8988T (cell line): ENCODE measurements at regions not wholly inside any gene's neighbourhood (a gene's known extent, or its start where the extent isn't known, plus 50 kb on each side); places are given as distances from the start of the nearest gene placed in this dataset.
"Not testable (repeated sequence)": the region's sequence is repeated elsewhere in the genome, so short reads cannot be mapped to it uniquely, and the experiment has no call there.

Experiments used
- DNase-seq: peaks from one replicate; pipeline ENCODE4 v3.0.0; 2011

DNA sequence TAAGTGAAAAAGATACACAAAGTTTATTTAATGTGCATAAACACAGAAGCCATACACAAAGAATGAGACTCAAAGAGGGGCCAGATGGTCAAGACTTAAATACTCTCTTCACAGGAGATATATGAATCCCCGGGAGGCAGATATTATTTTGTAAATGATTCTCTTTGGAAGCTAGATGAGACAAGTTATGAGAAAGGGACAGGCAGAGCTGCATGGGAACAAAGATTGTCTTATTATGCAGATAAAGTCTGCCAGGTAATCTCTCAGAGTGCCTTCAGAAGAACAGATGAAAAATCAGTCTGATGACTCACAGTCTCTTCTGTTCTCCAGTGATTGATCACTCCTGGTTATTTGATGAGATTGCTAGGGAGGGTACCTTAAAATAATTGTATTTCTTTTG is 89.0 kb downstream of the NAF1 start:
- DNase-seq, result no peak

DNA sequence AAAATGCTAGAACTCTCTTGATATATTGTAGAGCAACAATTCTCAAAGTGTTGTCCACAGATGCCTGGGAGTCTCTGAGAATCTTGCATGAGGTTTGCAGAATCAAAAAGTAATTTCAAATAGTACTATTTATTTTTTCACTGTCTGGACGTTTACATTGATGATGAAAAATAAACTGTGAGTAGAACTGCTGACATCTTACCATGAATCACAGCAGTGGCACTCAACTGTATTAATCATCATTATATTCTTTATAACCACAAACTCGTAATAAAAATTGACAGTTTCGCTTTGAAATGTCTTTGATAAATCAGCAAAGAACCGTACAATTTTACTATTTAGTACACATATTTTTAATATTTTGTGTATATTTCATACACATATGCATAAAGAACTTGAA is 94.5 kb downstream of the NAF1 start:
- no peak for DNase-seq

DNA sequence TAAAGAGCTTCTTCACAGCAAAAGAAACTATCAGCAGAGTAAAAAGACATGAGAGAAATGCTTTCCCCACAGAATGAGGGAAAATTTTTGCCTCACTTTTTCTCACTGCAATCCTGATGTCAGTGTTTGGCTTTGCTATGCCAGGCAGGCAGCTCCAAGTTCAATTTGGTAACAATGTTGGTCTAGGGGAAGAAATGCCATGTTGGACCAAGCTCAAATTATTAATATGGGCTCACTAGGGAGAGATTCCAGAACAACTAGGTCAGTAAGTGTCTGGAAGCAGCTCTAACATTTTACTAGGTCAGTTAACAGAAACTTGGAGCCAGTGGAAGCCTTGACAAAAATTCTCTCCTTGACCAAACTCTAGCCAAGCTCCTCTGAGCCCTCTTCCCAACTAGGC is 95.4 kb downstream of the NAF1 start:
- DNase-seq, result no peak

DNA sequence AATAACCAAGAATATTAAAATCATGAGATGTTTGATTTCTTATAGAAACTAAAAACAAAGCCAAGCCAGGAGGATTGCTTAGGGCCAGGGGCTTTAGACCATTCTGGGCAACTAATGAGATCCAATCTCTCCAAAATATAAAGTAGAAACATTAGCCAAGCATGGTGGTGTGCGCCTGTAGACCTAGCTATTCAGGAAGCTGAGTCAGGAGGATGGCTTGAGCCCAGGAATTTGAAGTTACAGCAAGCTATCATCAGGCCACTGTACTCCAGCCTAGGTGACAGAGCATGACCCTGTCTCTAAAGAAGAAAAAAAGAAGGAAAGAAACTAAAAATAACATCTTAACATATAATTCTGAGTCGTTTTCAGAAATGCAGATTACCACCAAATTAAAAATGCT is 96.7 kb downstream of the NAF1 start:
- DNase-seq, result no peak

DNA sequence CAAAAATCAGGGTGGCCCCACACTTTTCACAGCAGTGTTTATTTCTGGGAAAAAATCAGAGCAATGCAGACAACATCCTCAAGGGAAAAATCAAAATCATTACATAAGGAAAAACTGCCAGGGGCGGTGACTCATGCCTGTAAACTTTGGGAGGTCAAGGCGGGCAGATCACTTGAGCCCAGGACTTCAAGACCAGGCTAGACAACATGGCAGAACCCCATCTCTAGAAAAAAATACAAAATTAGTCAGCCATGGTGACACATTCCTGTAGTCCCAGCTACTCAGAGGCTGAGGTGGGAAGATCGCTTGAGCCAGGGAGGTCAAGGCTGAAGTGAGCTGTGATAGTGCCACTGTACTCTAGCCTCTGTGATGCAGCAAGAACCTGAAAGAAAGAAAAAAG is 102.8 kb downstream of the NAF1 start:
- no peak for DNase-seq

DNA sequence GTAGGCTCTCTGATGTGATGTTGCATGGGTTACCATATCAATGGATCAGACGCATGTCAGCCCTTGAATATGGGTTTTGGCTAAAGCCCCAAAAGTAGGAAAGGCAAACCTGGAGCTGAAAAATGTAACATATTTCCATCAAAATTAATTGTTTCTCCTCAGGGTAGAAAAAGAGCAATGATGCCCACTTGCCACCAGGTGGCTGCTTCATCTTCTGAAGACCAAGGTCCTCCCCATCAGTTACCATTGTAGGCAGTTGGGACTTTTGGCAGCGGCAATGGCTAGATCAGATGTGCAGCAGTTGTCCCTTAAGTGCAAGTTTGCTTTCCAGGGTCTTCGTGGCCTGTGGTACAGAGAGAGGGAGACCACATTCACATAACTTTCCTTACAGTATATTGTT is 118.2 kb downstream of the NAF1 start:
- DNase-seq, result no peak

DNA sequence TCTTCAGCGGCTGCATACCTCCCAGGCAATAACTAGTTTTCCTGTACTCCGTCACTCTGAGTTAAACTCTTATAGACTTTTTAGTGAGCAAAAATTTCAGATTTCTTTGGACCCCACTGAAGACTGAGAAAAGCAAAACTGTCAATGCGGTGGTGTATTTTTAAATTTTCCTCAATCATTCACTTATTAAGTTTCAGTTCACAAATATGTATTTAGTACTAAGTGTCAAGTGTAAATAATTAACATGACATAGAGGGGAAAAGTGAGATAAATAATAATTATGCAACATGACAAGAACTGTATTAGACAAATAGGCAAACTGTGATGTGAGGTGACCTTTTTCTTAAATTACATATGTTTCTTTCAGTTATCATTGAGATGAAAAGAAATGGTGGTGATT is 124.4 kb downstream of the NAF1 start:
- no peak for DNase-seq

DNA sequence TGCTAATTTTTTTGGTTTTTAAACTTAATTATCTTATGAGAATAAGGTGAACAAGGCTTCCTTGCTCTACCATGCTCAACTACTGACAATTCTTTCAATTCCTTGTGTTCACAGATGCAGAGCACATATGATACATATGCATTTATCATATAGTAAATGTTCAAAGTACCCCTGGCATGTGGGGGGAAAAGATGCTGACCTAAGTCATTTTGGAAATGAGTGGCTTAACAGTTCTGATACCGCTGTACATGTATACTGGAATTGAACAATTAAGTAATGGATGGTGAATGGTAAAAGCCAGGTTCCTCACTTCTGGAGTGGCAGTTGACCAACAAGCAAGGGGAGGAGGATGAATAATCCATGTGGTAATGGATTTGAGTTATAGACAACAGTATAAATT is 149.6 kb downstream of the NAF1 start:
- no peak for DNase-seq

DNA sequence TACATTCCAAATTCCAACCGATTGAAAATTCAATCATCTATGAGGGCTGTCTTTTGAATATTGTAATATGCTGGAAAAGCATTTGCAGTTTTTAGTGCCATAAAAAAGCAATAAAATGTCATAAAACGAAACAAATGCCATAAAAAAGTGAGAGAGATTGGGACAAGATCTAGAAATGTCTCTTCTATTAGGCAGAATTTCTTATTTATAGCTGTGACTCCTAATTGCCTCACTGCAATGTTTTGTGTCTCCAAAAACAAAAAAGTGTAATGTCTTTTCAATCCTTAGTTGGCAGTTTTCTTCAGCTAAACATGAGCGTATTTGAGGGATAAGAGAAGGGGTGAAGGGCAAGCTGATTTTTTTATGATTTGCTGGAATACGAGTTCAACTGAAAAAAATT is 153.9 kb downstream of the NAF1 start:
- no peak for DNase-seq

DNA sequence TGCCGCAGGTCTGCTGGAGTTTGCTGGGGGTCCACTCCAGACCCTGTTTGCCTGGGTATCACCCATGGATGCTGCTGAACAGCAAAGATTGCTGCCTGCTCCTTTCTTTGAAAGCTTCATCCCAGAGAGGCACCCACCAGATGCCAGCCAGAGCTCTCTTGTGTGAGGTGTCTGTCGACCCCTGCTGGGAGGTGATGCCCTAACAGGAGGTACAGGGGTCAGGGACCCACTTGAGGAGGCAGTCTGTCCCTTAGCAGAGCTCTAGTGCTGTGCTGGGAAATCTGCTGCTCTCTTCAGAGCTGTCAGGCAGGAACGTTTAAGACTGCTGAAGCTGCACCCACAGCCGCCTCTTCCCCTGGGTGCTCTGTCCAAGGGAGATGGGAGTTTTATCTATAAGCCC is 162.7 kb downstream of the NAF1 start:
- DNase-seq, result no peak

DNA sequence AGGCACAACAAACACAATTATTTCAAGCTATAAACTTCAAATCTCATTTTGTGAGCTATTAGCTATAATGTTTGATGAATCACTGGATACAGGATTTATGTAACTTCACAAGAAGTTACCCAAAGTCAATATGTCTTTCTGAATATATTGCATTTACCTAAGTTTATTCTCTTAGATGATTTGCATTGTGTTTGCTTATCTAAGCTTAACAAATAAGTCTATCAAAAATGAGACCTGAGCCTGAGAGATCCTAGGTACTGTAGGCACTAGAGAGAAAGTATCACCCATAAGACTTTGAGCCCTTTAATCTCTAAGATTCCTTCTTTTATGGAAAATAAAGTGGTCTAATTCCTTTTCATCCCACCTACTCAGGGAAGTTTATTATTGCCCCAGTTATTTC is 178.2 kb downstream of the NAF1 start:
- no peak for DNase-seq

DNA sequence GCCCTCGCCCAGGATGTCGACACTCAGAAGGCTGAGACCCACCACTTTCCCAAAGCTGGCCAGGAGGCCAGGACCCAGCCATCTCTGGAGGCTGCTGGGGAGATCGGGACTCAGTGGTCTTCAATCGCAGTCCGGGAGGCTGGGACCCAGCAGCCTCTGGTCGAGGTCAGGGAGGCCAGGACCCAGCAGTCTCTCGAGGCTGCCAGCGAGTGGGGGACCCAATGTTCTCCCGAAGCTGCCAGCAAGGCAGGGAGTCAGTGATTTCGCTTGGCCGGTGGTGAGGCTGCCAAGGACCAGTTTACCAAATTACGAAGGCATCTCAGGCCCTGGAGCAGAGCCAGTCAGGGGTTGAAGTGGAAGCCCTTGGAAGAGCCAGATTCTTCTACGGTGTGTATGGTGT is 181.6 kb downstream of the NAF1 start:
- DNase-seq, result no peak

DNA sequence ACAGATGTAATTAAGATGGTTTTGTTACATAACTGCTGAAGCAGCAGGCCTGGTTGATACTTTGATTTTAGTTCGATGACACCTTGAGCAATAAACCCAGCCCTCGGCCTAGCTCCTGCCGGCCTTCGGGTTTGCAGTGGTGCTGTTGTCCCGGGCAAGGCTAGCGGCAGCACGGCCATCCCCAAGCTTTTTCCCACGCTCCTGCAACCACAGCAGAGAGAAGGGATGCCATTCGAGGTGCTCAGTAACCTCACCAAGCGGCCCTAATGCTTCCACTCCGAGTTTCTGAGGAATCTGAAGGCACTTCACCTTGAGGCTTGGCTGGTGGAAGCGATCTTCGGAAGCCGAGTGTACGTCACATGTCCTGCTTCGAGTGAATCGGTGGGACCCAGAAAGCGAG is 182.1 kb downstream of the NAF1 start:
- DNase-seq, result no peak

DNA sequence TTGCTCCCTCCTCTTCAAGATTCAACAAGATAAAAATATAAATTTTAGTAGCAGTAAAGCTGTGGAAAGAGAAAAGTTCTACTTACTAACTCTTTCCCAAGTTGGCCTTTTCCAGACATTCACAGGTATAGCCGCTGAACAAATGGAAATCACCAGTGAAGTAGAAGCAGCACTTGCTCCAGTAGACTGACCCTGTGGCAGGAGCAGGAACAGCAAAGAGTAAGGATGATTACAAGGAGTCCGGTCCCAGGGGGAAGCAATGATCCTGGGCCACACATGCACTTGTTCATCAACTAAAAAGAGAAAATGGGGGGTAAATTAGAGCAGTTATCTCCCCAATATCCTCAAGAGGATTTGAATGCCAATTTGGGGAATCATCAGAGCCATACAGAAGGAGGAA is 184.9 kb downstream of the NAF1 start:
- no peak for DNase-seq

DNA sequence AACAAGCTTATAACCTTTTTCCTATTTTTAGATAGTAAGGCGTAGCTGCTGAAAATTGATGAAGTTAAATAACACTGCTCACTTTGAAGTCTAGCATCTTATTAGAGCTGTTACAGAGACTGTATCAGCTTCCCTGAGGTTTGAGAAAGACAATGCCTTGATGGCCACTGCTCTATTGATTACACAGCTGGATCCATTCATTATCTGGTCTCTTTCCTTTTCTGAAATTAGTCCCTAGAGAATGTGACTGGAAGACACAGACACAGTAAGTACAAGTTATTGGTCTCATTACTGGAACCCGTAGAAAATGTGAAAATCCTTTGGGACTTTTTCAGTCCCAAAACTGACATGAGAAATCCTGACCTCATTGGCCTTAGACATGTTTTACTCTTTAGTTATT is 188.3 kb downstream of the NAF1 start:
- no peak for DNase-seq

DNA sequence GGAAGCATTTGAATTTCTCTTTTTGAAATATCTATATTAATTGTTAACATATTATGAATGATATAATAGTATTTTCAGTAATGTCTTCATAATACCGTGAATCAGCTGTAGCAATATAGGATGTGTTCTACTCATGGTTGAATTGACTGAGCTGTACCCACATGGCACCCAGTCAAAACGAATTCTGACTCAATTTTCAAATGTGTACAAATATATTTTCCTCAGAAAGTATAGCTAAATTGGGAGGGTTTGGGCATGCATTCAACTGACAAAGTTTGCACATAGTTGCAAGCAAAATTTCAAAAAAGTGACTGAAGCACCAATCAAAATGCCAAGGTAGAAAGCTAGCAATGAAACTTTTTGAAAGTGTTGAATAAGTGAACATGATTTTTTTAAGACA is 188.9 kb downstream of the NAF1 start:
- DNase-seq, result no peak

DNA sequence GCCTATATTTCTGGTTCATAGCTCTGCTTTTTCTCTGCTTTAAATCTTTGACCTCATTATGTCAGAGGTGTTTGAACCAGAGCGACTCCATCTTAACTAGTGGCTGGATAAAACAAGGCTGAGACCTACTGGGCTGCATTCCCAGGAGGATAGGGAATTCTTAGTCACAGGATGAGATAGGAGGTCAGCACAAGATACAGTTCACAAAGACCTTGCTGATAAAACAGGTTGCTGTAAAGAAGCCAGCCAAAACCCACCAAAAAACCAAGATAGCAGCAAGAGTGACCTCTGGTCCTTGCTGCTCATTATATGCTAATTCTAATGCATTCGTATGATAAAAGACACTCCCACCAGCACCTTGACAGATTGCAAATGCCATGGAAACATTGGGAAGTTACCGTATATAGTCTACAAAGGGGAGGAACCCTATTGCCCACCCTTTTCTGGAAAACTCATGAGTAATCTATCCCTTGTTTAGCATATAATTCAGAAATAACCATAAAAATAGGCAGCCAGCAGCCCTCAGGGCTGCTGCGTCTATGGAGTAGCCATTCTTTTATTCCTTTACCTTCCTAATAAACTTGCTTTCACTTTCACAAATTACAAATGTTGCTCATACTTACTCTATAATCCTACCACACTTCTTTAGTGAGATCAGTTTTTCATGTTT is 193.9 kb downstream of the NAF1 start:
- no peak for DNase-seq

DNA sequence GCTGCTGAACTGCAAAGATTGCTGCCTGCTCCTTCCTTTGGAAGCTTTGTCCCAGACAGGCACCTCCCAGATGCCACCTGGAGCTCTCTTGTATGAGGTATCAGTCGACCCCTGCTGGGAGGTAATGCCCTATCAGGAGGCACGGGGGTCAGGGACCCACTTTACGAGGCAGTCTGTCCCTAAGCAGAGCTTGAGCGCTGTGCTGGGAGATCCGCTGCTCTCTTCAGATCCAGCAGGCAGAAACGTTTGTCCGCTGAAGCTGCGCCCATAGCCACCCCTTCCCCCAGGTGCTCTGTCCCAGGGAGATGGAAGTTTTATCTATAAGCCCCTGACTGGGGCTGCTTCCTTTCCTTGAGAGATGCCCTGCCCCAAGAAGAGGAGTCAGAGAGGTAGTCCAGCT is 197.5 kb downstream of the NAF1 start:
- DNase-seq, result no peak

DNA sequence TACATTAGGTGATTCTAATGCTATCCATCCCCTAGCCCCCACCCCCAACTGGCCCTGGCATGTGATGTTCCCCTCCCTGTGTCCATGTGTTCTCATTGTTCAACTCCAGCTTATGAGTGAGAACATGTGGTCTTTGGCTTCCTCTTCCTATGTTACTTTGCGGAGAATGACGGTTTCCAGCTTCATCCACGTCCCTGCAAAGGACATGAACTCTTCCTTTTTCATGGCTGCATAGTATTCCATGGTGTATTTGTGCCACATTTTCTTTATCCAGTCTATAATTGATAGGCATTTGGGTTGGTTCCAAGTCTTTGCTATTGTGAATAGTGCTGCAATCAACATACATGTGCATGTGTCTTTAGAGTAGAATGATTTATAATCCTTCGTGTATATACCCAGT is 200.7 kb downstream of the NAF1 start:
- DNase-seq, result not testable (repeated sequence)

DNA sequence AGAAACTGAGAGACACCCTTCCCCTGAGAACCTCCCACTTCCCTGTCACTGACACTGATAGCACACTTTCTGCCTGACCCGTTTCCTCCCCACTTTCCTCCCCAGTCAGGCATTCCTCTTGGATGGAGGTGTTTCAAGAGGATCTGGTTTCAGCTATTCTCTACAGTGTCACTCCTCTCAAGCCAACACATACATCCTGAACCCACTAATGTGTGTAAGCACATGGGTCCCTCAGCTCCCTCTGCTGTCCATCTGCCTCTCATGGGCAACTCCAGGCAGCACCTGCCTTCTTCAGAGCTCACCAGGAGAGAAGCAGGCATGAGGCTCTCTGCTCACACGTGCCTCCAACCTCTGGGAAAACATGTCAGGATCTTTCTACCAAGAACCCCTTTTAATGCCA is 207.6 kb downstream of the NAF1 start:
- no peak for DNase-seq

DNA sequence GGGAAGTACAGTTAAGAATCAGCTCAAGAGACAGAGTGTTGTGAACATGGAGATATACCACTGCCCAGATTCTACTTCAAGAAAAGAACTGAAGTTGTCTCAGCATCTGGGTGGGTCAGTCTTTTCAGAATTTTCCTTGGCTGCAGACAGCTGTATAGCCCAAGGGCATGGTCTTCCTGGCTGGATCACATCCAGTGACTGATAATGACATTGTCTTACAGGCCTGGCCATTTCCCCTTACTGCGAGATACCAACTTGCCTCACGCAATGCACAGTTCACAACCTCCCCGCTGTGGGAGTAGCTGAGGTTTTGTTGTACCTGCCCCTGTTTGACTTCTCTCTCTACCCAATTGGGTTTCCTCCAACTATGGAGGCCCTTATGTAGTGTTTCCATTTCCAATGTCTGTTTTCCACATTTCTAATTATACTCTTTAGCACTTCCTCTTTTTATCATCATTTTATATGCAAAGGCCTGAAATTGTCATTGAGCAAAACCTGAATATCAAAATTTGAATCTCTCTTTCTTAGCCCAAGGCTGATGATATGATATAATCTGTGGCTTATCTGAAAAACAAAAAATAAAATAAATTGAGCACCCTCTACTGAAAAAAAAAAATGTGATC is 209.1 kb downstream of the NAF1 start:
- no peak for DNase-seq

DNA sequence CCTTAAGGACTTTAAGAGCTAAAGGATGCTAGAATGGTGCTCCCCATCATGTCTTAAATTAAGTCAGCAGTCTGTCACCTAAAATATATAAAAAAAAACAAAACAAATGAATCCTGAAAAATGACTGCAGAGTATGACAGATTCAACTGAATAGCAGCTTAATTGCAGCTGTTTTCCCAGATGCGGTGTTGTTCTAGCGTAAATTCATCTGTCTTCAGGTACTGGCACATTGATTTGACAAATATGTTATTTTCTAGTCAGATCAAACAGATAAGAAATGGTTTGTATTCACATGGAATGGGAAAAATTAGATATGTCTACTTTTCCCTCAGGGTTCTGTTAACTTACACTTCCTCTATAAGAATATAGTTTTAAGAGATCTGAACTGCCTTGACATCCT is 211.7 kb downstream of the NAF1 start:
- DNase-seq, result no peak

DNA sequence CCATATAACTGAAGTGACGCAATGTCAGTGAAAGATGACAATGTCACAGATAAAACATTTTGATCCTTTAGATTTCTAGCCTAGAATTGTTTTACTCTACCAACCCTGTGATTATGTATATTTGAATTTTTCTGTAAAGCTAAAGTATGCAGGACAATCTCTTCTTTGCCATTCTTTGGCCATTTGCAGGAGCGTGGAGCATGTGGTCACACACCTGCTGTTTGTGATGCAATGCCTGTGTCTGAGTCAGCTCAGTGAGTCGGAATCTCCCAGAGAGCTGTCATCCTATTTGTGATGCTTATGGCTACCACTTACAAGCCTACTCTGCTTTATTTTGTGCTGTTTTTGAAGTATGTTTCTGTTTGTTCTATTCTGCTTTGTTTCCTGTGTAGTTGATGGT is 214.5 kb downstream of the NAF1 start:
- DNase-seq, result no peak

DNA sequence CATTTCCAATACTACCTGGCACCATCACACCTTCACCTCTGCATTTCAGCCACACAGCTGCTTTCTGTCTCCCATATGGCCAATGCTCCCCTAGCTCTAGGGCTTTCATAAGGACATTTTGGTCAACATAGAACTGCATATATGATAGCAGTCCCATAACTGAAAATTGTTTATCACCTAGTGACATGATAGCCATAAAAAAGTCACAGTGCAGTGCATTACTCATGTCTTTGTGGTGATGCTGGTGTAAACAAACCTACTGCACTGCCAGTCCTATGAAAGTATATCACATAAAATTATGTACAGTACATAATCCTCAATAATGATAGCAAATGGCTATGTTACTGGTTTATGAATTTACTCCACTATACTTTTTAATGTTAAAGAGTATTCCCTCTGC is 221.0 kb downstream of the NAF1 start:
- no peak for DNase-seq

DNA sequence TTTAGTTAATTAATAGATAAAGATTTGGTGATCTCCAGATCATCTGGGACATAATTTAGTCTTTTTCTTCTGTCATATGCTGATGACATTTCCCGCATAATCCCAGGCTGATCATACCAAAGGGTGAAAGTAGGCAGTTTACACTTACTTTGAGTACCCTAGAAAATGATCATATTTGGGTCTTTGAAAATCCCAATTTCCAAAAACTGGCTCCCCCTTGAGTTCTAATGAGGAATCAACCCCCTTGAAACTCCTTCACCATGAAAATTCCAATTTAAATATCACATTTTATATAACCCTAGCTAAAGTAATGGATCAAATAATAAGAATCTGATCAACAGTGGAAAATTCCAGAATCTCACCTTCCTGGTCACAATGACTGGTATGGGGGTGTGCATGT is 223.4 kb downstream of the NAF1 start:
- no peak for DNase-seq
